GM19025 (cell line): ENCODE measurements at regions not wholly inside any gene's neighbourhood (a gene's known extent, or its start where the extent isn't known, plus 50 kb on each side); places are given as distances from the start of the nearest gene placed in this dataset.
"Not testable (repeated sequence)": the region's sequence is repeated elsewhere in the genome, so short reads cannot be mapped to it uniquely, and the experiment has no call there.

Source experiments
- ATAC-seq: cut with Tn5 transposase; IDR thresholded peaks from one replicate; pipeline ENCODE4 v1.9.1; 2021; ENCODE audit warnings: mild to moderate bottlenecking, low read depth, moderate library complexity; ENCODE audit not compliant: unreplicated experiment

DNA sequence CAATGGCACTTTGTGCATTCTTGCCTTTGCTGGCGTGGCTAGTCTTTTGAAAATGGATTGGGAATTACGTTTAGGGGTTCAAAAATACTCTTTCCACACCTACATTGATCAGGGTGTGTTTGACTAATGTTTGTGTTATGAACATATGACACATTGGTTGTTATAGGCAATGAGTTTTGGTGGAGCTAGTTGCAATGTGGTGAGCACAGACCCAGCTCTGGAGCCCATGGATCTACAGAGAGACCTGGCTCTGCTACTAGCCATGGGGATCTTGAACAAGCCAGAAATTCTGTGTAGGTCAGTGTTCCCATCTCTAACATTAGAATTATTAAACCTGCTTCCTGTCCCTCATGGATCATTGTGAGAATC lies 222.4 kb upstream of the UBL3 start:
- no peak for ATAC-seq

DNA sequence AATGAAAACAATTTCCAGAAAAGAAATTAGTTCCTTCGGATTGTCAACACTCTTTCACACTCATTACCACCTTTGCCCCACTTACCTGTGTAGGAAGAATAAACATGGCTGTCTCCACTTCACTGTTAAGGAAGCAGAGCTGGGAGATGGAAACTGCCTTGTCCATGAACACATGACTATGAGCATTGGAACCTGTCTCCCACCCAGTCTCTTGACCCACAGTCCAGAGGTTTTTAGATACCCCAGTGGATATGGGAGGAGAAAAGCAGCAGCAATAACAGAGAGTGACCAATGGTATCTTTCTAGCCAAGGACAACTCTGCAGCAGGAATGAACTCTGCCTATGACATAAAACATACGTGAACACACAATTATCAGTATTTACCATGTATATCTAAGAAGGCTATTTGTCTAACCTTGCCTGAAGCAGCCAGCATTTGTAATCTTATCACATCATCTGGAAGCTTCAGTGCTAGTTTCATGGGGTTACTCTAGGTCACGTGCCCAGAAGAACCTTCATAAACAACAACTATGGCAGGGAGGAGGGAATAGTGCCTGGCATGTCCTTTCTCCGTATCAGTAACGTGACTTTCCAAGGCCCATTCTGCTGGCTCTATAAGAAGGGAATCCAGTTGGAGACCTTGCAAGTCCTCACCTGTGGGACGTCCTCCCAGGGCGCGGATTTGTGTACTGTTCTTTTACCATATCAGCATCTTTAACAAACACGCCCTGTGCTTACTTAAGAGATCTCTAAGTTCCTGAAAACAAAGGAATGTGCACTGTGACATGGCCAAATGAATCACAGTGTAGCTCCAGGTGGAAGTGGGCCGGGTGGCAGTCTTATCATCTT lies 221.8 kb upstream of the UBL3 start:
- ATAC-seq = no peak

DNA sequence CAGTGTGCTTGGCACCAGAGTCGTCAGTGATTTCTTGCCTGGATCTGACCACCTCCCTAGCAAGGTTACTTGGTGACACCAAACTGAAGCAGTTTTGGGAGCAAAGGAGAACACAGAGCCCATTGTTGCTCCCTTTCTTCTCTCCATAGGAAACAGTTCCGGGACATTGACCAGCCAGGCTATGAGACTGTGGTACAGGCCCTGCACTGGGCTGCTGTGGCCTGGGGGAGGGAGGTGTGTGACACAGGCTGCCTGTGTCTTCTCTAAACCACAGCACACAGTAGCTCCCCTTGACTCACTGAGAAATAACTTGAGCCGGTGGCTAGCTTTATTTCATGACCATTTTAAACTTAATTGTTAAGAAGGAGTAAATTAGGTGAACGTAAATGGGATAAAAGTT lies 214.8 kb upstream of the UBL3 start:
- ATAC-seq = no peak

DNA sequence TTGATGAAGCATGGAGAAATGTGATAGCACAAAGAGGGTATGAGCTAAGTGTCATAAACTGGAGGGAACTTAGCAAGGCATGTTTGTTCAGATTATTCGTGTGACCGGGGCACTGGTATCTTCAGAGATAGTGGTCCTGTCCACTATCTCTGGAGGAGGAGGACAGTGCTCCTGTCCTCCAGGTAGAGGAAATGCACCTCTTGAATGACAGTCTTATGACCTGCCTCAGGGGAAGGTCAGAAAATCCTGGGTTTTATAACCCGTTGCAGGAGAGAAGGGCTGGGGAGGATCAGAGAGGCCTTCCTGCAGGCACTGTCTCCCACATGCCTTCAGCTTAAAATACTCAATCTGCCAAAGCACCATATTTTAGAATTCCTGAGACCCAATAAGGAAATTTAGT lies 213.5 kb upstream of the UBL3 start:
- no peak for ATAC-seq

DNA sequence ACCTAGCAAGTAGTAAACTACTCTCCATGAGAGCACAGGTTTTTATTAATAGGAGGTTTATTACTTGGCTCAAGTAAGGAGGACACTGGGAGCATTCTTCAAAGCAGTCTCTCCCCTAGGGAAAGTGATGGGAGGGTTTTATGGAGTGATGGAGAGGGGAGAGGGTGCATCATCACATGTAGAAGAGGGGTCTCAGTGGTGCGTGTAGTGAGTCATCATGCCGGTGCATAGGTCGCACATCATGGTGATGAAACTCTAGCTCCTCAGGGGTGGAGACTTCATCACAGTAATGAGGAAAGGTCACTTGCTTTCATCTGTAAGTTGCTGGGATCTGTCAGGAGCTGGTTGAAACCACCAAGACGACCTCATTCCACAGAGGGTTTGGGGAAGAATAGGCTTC lies 210.8 kb upstream of the UBL3 start:
- no peak for ATAC-seq

DNA sequence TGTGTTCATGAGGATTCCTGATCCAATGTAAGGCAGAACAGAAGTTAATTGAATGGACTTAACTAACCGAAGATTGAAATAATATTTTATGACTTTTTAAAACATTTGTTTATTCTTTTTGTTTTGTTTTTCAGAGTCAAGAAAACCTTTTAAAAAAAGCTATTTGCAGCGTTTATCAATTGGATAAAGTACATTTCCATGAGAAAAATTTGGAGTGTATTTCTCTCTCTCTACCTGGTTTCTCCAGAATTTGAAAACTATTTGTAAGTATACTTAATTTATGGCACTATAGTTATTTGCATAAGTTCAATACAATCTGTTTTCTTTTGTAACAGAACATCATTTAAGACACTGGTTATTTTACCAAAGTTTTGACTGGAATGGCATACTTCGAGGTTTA lies 208.0 kb upstream of the UBL3 start:
- ATAC-seq = no peak

DNA sequence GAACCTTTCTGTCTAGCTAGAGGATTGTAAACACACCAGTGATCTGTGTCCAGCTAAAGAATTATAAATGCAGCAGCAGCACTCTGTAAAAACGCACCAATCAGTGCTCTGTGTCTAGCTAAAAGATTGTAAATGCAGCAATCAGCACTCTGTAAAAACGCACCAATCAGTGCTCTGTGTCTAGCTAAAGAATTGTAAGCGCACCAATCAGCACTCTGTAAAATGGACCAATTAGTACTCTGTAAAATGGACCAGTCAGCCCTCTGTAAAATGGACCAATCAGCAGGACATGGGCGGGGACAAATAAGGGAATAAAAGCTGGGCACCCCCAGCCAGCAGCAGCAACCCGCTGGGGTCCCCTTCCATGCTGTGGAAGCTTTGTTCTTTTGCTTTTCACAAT lies 204.1 kb upstream of the UBL3 start:
- not testable (repeated sequence) for ATAC-seq

DNA sequence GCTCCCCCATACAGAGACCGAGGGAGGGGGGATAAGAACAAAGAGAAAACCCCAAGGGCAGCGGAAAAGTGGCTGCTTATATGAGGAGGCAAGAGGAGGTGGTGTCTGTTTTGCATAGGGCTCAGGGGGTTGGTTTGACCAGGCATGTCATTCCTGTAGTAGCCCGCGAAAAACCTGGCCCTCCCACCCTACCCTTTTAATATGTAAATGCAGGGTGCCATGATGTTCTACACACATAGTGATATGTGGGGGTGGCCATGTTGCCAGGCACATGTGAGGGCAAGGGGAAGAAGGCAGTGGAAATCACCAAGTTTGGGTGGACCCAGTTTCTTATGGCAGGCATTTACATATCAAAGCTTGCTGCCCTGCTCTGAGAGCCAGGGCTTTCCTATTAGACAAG lies 203.5 kb upstream of the UBL3 start:
- ATAC-seq = no peak

DNA sequence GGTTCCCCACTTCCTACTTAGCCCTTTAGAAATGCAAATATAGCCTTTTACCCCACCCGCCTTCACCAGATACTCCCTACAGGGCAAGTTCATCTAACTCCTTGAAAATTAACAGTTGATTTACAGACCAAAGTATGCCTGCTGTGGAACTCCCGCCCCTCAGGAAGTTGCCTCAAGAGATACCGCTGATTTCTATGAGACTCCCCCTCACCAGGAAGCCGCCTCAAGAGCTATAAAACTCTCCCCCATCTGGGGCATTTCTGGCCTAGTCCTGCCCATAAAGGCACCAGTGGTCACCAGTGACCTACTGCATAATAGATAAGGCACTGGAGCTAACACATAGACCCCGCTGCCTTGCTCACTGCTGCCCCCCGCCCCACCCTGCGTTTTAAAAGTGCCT lies 201.7 kb upstream of the UBL3 start:
- no peak for ATAC-seq

DNA sequence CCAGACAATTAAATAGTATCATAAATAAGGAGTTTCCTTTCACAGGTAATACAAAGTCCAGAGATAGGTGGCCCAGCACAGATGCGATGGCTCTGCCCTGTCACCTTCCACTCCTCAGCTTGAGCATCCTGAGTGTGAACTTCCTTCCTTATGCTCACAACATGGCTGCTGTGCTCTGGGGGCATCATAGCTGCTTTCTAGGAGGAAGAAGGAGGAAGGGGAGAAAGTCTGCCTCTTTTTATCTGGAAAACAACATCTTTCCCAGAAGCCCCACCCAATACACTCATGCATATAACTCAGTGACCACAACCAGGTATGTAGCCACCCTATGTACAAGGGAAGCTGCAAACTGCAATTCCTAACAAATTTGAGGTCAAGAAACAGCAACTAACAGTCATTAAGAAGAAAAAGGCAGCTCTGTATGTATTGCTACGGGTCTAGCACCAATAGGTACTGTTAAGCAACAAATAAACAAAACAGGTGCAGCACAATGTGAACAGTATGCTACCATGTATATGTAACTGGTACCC lies 201.2 kb upstream of the UBL3 start:
- ATAC-seq = no peak

DNA sequence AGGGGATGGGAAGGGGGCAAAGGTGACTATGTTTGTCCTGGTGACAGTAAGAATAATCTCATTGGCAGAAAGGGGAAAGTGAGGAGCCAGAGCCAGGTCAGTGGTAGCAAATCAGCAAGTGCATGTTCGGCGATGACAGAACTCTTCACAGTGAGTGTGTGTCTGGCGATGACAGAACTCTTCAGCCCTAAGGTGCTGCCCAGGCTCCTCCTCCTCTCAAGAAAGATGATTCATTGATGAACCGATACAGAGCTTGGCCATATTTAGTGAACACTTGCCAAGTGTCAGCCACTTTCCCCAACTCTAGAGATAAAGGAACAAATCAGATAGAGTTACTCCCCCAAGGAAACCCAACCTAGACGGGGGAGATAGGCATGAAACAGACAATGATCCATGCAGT lies 199.3 kb upstream of the UBL3 start:
- ATAC-seq = no peak

DNA sequence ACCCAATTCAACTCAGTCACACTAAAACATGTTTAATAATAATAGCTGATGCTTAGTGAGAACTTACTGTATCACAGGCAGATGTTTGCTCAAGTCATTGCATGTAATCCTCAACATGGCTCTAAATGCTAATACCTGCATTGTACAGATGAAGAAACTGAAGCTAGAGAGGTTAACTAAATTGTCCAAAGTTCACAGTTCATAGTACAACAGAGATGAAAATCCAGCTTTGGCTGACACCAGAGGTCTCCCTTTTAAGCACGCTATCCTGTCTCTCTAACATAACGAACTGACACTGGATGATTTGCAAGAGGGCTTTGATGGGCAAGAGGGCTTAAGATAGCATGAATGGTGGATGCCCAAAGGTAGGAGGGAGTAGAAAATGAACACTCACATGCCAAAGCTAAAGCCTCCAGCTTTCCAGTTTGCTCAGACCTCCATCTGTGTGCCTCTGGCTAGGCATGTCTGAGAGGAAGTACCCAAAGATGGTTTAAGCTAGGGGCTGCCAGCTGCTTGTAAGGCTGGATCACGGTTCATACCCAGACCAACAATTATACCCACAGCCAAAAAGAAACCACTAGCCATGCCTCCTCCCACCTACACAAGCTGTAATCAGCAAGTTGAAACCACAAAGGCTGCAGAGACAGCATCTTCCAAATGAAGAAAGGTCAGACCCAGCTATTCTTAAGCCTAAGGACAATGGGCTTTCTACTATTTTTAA lies 196.9 kb upstream of the UBL3 start:
- ATAC-seq = no peak

DNA sequence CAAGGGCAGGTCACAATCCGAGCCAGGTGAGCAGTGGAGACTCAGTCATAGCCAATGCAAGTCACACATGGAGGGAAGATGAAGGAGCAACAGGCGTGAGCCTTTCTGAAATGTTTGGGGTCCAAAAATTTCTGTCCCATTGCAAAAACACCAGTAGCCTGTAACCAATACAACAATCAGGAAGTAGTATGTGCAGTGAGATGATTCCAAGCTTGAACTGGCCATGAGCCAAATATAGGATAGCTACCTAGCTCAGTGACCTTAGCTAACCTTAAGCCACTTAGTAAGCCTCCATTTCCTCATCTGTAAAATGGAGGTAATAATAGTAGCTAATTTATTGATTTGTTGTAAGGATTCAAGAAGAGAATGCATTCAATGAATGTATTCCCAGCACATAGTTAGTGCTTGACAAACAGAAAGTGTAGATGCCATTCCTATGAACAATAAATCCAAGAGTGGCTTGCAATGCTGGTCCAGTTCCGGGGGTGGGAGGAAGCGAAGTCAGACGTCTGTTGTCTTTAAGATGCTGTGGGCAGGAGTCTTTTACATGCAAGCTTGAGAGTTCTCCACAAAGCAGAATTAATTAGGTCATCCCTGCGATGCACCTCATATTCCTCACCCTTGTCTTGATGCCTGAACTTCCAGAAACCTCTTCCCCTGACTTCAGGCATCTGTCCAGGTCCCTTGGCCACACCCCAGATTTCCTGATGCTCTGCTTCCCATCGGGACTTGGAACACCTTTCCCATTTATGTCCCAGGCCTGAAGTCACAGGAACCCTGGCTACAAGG lies 195.7 kb upstream of the UBL3 start:
- ATAC-seq = no peak

DNA sequence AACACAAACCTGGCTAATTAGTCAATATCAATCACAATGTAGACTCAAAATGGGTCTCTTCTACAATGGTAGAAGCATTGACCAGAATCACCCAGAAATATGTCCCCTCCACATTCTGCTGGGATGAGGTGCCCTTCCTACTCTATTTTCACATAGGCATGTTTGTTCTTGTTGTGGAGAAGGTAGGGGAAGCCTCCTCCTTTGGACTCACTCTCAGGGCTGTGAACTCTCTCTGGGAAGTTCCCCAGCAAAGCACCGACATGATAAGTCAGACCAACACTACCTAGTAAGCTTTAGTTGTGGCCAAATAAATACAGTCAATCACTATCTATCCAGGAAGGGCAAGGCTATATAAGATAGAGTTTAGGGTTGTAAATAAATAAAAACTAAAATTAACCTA lies 194.5 kb upstream of the UBL3 start:
- ATAC-seq = no peak

DNA sequence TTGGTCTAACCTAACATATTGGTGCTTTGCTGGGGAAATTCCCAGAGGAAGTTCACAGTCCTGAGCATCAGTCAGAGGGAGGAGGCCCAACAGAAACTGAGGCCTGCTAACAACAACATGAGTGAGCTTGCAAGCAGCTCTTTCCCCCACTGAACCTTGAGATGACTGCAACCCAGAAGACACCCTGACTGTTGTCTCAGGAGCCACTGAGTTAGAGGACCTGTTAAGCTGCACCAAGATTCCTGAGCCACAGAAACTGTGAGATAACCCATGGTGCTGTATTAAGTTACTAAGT lies 193.2 kb upstream of the UBL3 start:
- ATAC-seq = no peak

DNA sequence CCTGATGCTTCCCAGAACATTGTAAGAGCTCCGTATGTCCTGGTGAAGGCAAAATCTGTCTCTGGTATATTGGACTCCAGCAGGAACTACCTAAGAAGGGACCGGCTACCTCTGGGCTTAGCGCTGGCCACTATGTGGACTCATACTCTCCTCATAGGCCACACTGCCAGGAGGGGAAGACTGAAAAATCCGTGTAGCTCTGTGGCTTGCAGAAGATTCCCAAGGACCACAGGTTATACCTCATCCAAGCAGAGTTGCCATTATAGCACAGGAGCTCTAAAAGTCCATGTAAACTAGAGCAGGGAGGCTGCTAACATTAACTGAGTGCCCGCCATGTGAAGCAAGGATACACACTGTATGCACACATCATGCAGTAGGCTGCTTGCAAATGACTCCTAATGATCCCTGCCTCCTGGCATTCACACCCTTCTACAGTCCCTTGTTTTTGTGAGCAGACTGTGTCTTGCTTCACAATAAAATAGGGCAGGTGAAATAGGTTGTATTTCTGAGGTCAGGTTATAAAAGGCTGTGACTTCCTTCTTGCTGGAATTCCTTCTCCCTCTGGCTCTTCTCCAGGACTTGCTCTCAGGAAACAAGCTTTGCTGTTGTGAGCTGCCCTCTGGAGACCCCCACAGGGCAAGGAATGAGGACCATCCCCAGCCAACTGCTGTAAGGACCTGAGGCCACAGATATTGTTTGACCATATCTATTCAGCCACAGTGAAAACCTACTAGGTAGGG lies 192.6 kb upstream of the UBL3 start:
- ATAC-seq = no peak

DNA sequence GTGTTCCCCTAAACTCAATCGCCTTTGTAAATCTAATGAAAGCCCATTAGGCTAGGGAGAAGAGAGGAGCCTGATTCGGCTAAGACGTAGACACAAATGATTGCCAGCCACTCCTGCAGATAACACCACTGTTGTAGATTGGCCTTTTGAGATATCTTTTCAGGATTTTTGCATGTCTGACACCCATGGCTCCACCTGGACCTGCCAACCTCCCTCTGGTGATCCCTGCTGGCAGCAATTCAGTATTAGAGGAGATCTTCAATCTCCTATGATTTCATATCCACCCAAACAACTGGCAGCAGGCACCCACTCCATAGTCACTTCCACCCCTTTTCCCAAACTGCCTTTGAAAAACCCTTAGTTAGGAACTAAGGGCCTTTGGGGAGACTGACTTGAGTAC lies 191.9 kb upstream of the UBL3 start:
- no peak for ATAC-seq

DNA sequence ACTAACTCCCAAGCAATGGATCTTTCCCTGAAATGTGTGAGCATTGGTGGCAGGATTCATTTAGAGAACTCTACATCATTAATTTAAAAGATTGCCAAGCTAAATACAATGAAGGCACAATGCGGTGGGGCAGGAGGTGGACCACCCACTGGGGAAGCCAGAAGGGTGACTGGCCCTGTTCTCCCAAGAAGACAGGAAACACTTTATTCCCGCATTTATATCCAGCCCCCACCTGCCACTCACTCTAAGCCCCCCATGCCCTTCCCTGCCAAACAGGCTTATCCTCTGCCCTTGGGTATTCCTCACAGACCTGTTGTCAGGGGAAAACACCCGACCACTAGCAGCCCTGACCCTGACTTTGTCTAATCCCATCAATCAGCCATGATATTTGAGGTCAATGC lies 189.1 kb upstream of the UBL3 start:
- no peak for ATAC-seq

DNA sequence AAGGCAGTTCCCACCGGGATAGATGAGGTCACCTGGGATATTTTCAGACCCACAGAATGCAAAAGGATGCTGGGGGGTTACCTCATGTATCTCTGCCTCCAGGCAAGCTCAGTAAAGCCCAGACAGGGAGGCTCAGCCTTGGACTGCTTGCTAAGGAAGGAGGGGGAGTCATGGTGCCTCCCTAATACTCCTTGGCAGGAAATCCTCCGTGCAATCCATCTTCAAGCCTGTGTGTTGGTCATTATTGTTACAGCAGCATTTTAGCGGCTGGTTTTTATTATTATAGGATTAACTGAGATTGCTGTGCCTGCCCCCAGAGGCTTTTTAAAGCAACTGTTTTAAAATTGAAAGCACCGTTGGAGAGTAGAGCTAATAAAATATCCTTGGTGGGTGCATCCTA lies 188.5 kb upstream of the UBL3 start:
- no peak for ATAC-seq

DNA sequence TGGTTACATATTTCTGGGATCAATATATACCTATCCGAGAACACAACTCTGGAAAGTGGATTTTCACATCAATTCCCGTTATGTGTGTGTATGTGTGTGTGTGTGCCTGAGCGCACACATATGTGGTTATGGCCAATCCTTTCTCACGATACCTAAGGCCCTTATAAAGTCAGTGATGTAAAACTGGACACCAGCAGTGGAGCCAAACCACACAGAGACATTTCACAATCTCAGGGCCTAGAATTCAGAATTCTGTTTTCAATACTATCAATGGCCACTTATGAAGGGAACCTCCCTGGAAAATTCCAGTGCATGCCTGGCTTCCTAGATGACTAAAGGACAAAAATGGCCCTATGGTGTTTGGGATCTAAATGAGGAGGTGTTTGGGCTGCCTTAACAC lies 187.3 kb upstream of the UBL3 start:
- ATAC-seq = no peak

DNA sequence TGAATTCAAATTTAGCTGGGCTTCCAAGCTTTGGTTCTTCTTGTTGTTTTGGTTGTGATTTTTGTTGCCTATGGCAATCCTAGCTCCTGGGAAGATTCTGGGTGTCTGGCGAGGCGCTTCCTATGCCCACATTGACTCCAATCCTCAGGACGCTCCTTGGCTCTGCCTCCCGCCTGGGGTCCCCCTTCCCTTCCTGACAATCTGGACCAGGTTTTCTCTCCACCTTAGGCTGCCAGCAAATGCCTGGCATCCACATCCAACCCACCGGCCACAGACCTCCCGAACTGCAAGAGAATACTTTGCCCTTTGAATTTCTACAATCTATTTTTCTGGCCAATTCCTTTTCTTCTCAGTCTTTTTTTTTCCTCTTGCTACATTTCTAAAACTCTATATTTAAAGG lies 186.9 kb upstream of the UBL3 start:
- no peak for ATAC-seq
